D721Med (cell line): ENCODE measurements at regions not wholly inside any gene's neighbourhood (a gene's known extent, or its start where the extent isn't known, plus 50 kb on each side); places are given as distances from the start of the nearest gene placed in this dataset.
A peak's percentile ranks its signal among the peaks of the same experiment; 100 is the strongest.

Experiments used
- DNase-seq: peaks from one replicate; pipeline ENCODE4 v3.0.0; 2011; ENCODE audit warnings: low spot score; ENCODE audit not compliant: insufficient read length
- FAIRE-seq: peaks from 2 replicates; lab custom pipeline; 2011; peaks lifted over from hg19 to GRCh38; lab: Jason Lieb, UNC
- TF ChIP-seq, protein P1 (sequence below): IDR thresholded peaks from 2 replicates; pipeline ENCODE4 v1.5.1; 2012; ENCODE audit warnings: mild to moderate bottlenecking, control low read depth; ENCODE audit not compliant: insufficient read depth; ENCODE audit errors: missing control alignments

DNA sequence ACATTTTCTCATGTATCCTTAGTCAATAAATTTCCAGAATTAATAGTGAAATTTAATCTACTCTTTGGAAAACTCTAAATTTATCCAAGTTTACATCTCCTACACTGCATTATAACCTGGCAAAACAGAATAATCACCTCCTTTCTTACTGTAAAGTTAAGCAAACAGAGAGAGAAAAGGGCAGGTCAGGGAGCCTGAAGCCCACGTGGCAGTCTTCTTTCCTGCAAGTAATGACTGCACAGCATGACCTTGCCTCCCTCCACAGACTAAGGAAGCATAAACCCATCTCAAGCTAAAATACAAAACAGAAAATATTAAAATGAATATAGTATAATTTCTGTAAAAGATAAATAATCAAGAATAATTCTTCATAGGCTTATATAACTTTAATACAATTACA, 1153.0 kb downstream of the C4orf33 start:
- no peak for FAIRE-seq

GRCh38 chr4:130257271-130257670, 1161.3 kb downstream of the C4orf33 start:
- DNase-seq = no peak
- no peak for FAIRE-seq
- TF ChIP-seq, protein P1, sequence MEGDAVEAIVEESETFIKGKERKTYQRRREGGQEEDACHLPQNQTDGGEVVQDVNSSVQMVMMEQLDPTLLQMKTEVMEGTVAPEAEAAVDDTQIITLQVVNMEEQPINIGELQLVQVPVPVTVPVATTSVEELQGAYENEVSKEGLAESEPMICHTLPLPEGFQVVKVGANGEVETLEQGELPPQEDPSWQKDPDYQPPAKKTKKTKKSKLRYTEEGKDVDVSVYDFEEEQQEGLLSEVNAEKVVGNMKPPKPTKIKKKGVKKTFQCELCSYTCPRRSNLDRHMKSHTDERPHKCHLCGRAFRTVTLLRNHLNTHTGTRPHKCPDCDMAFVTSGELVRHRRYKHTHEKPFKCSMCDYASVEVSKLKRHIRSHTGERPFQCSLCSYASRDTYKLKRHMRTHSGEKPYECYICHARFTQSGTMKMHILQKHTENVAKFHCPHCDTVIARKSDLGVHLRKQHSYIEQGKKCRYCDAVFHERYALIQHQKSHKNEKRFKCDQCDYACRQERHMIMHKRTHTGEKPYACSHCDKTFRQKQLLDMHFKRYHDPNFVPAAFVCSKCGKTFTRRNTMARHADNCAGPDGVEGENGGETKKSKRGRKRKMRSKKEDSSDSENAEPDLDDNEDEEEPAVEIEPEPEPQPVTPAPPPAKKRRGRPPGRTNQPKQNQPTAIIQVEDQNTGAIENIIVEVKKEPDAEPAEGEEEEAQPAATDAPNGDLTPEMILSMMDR = no peak

More for the DNA sequence above, 1153.0 kb downstream of the C4orf33 start:
- TF ChIP-seq, protein P1 = no peak
- no peak for DNase-seq

DNA sequence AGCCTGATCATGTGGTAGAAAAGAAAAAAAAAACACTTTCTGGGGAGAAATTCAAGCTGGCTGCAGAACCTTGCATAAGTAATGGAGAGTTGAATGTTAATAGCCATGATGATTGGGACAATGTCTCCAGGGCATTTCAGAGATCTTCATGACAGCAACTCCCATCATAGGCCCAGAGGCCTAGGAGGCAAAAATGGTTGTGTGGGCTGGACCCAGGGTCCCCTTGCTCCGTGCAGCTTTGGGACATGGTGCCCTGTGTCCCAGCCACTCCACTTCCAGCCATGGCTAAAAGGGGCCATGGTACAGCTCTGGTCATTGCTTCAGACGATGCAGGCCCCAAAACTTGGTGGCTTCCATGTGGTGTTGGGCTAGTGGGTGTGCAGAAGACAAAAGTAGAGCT, 1170.9 kb downstream of the C4orf33 start:
- no peak for DNase-seq
- no peak for FAIRE-seq
- TF ChIP-seq, protein P1 = no peak

DNA sequence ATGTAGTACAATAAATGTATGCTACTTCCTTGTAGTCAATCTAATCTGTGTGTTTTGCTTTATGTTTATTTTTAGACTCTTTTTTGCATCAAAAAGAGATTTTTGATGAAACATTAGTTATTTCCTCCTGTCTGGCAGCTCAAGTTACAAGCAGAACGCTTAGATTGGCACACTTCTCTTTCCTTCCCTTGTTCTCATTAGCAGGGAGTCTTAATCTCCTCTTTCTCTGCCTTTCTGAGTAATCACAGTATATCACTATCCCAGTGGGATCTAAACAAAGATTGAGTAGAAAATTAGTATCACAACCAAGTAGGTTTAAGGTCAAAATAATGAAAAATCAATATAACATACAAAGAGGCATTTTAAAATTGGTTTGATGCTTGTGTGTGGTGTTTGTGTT, 1192.6 kb downstream of the C4orf33 start:
- FAIRE-seq = no peak
- TF ChIP-seq, protein P1 = no peak
- no peak for DNase-seq

DNA sequence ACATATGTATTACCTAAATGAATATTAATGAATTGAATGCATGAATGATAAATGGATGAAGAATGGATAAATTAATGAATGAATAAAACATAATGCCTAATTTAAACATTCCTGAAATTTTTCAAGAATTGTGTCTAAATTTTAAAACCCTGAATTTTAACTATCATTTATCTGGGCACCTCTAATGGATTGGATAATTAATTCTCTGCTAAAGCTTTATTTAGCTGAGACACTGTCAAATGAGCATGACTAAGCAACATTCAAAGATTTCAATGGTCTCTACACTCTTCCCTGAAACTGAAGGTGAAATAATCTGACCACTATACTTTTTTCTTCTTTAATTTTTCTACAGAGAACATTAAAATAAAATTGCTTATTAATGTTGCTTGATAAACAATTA, 1197.7 kb downstream of the C4orf33 start:
- FAIRE-seq (no peak), DNase-seq (no peak)
- TF ChIP-seq, protein P1 = no peak

DNA sequence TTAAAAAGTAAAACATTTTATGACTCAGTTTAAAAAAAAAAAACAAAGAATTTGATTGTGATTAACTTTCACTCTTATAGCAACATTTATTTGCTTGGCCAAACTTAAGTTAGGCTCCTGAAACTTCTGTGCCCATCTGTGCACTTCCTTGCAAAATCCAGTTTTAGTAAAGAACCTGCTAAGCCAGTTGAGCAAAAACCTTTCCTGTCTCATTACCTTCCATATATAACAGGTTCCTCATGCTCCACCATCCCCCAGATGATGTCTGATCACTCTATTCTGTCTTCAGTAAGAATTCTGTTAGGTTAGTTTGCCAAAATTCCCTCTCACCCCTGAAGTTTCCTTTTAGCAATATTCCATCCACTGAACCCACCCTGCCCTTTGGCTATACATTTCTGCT, 1200.5 kb downstream of the C4orf33 start:
- no peak for DNase-seq
- FAIRE-seq = no peak
- TF ChIP-seq, protein P1 = no peak

DNA sequence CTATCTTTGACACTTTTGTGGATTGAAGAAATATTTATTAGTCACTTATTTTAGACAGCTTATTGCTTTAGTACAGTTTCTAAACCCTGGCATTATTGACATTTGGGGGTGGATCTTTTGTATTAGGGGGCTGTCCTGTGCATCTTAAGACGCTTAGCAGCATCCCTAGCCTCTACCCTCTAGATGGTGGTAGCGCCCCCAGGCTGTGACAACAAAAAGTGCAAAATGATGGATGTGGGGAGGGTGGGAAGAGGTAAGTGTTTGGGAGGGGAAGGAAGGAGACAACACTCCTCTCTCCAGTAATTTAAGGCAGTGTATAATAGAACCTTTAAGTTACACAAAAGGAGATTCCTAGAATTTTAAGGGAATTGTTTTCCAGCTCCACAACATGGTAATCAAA, 1210.6 kb downstream of the C4orf33 start:
- no peak for FAIRE-seq

More for the DNA sequence above, 1210.6 kb downstream of the C4orf33 start:
- TF ChIP-seq, protein P1 = peak; percentile 6
- no peak for DNase-seq
